ENCODE measurements at regions not wholly inside any gene's neighbourhood (a gene's known extent, or its start where the extent isn't known, plus 50 kb on each side); places are given as distances from the start of the nearest gene placed in this dataset.

- no peak for TF ChIP-seq REST (IDR thresholded peaks at IDR 0.05; ENCODE audit: insufficient read depth in 1 of 2, low read depth in 2 of 2, low read length in 1 of 2)
- TF ChIP-seq, protein P1, sequence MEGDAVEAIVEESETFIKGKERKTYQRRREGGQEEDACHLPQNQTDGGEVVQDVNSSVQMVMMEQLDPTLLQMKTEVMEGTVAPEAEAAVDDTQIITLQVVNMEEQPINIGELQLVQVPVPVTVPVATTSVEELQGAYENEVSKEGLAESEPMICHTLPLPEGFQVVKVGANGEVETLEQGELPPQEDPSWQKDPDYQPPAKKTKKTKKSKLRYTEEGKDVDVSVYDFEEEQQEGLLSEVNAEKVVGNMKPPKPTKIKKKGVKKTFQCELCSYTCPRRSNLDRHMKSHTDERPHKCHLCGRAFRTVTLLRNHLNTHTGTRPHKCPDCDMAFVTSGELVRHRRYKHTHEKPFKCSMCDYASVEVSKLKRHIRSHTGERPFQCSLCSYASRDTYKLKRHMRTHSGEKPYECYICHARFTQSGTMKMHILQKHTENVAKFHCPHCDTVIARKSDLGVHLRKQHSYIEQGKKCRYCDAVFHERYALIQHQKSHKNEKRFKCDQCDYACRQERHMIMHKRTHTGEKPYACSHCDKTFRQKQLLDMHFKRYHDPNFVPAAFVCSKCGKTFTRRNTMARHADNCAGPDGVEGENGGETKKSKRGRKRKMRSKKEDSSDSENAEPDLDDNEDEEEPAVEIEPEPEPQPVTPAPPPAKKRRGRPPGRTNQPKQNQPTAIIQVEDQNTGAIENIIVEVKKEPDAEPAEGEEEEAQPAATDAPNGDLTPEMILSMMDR (IDR thresholded peaks at IDR 0.05): no peak
- no peak for TF ChIP-seq POLR2AphosphoS5 (IDR thresholded peaks at IDR 0.05; ENCODE audit: low read depth, low read length)
- no peak for TF ChIP-seq SIN3A (IDR thresholded peaks at IDR 0.05; ENCODE audit: borderline replicate concordance, insufficient read depth, low read depth, low read length)
Measured at GRCh38 chr2:235439959-235440662, 53.7 kb upstream of the AGAP1 start.
